ENCODE measurements at regions not wholly inside any gene's neighbourhood (a gene's known extent, or its start where the extent isn't known, plus 50 kb on each side); places are given as distances from the start of the nearest gene placed in this dataset.

GRCh38 chrX:39677585-39677977 lies 420.2 kb downstream of the BCOR start:
- TF ChIP-seq REST (tag by site-specific recombination; IDR thresholded peaks at IDR 0.05) (no peak), CTCF (tag by site-specific recombination; IDR thresholded peaks at IDR 0.05) (no peak), ZNF335 (tag by site-specific recombination; conservative IDR thresholded peaks at IDR 0.05) (no peak), ZBTB26 (tag by site-specific recombination; optimal IDR thresholded peaks at IDR 0.05) (no peak), ZNF571 (tag by site-specific recombination; IDR thresholded peaks at IDR 0.05) (no peak), ZBTB44 (tag by site-specific recombination; IDR thresholded peaks at IDR 0.05) (no peak)

All from HEK293 (cell line).